ENCODE measurements at regions not wholly inside any gene's neighbourhood (a gene's known extent, or its start where the extent isn't known, plus 50 kb on each side); places are given as distances from the start of the nearest gene placed in this dataset.

- TF ChIP-seq CTCF (IDR thresholded peaks at IDR 0.05): no peak
These were observed 83.9 kb upstream of the SNX19 start for GRCh38 chr11:130999992-131000770.

DNA sequence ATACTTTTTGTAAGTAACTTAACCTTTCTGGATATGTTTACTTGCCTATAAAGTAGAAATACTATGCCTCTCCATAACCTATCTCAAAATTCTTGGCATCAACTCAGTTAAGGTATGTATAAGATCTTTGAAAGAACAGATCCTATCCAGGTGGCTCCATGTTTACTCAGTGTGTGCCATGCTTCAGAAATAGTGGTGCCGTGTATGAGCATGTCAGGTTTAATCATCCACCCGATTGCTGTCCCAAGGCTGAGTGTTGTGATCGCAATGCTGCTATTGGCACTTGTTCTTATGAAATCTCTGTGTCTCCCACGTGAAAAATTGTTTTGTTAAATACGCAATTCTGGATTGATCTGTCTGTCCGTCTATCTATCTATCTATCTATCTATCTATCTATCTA is 85.9 kb upstream of the SNX19 start:
- no peak for TF ChIP-seq CTCF (IDR thresholded peaks at IDR 0.05)

GRCh38 chr11:131005829-131006228 is 89.5 kb upstream of the SNX19 start:
- TF ChIP-seq CTCF (IDR thresholded peaks at IDR 0.05): no peak

- peak; percentile 38; the same call in 1 of the 2 replicates for TF ChIP-seq CTCF (IDR thresholded peaks at IDR 0.05)
These were observed 108.7 kb upstream of the SNX19 start for GRCh38 chr11:131025020-131025419.

DNA sequence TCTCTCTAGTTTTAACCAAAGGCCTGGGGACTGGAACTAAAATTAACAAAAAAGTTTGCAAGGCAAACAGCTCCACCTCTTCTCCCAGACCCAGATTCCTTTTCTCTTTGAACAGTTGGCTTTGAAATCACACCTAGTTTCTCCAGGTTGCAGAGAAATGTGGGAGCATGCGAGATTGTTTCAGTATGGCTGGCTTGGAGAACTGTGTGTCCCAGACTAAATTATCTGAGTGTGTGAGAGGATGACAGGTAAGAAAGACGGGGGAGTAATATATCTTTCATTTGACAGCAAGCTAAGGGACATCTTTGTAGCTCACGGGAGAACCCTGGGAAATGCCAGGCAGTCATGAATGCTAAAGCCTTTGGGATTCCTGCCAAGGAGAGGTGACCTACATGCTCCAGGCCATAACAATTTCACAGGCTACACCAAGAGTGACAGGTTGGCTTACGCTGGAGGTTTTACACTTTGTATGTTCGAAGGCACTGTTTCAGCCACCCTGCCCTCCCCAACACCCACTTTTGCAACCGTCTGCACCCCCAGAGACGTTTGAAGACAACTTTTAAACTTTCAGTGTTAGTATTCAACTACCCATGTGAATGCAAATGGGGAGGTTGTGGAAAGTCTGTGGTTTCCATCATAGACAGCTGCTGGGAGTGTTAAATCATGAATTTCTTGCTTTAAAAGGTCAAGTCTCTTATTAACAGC is 109.3 kb upstream of the SNX19 start:
- TF ChIP-seq CTCF (IDR thresholded peaks at IDR 0.05): no peak

- TF ChIP-seq CTCF (IDR thresholded peaks at IDR 0.05): no peak
These were observed 111.2 kb upstream of the SNX19 start for GRCh38 chr11:131027491-131027890.

DNA sequence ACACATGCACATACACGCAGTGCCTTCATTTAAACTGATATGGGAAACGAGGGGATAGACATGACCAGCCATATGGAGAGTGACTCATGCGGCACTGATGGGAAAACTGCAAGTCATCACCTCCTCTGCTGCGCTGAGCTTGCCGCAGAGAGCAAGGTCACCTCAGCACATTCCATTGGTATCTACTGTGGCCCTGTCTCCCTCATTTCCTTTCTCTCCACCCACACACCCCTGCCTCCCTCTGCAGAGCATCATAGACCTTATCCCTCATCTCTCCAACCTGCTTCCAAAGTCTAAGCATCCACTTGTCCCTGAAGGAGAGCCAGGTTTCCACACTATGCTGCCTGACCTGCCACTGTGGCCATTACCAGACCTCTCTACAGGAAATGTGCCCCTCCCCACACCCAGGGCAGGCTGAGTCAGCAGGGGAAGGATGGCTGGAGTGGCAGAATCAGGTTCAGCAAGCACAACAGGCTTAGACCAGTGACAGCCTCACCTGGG is 116.9 kb upstream of the SNX19 start:
- no peak for TF ChIP-seq CTCF (IDR thresholded peaks at IDR 0.05)
